ENCODE measurements at regions not wholly inside any gene's neighbourhood (a gene's known extent, or its start where the extent isn't known, plus 50 kb on each side); places are given as distances from the start of the nearest gene placed in this dataset.
"Not testable (repeated sequence)": the region's sequence is repeated elsewhere in the genome, so short reads cannot be mapped to it uniquely, and the experiment has no call there.

DNA sequence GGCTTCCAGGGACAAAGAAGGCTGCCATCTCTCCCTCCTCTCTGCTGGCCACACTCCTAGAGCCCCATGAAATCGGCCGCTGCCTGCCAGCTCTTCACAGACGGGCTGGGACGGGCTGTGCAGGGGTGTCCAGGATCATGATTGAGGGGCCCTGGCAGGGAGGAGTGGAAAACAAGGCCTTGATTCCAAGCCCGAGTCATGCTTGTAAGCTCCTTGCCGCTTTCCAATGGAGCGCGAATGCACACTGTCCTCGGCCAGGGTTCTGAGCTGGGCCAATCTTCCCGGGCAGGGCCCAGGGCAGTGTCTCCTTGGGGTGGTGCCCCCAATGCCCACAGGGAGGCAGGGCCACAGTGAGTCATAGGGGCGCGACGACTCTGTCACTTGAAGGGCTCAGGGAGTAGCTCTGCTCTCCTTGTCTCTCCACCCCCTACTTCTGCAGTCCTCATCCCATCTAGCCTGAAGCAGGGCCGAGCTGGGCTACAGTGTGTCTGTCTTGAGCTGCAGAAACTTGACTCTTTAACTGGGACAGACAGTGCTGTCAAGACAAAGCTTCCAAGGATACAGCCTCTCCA is 186.2 kb upstream of the SVIL start:
- no peak for DNase-seq

DNA sequence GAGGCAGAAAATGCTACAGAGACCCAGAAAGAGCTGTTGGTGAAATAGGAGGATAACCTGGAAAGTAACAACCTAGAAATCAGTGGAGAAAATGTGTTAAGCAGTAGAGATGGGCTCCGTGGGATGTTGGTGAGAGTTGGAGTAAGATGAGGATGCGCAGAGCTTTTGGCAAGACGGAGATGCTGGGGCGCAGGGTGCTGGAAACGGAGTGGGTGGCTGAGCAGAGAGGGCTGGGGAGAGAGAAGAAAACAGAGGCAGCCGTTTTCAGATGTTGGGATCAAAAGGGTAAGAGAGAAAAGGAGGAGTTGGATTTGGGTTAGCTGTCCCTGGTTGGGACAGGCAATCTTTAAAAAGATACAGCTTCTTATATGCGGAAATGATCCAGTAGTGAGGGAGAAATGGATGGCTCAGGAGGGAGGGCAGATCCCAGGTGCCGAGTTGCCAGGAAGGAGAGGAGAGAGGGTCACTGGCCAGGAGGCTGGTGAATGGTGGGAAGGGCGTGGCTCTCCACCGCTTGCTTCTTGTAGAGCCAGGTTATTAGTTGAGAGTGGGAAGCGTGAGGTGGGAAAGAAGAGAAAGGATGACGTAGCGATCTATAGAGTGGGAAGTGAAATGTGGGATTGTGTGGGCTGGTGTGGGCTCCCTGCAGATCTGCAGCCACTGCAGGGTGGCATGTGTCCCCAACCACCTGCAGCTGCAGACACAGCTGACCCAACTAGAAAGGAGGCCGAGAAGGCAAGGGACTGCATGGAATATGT is 182.2 kb upstream of the SVIL start:
- no peak for DNase-seq

DNA sequence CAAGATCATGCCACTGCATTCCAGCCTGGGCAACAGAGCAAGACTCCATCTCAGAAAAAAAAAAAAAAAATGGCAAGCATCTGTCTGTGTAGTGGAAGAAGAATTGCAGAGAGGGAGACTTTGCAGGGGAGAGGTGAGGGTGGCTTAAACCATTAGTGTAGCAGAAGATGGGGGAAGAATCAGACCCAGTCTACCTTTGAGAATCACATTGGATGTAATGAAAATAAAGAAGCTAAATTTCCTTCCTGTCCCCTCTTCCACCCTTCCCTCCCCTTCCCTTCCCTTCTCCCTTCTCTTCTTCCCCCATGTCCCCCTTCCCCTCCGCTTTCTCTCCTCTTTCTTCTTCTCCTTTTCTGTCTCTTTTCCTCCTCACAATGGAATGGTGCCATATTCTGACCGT is 180.8 kb upstream of the SVIL start:
- no peak for DNase-seq

GRCh38 chr10:29811751-29812427 is 177.1 kb upstream of the SVIL start:
- peak; percentile 90 for DNase-seq

DNA sequence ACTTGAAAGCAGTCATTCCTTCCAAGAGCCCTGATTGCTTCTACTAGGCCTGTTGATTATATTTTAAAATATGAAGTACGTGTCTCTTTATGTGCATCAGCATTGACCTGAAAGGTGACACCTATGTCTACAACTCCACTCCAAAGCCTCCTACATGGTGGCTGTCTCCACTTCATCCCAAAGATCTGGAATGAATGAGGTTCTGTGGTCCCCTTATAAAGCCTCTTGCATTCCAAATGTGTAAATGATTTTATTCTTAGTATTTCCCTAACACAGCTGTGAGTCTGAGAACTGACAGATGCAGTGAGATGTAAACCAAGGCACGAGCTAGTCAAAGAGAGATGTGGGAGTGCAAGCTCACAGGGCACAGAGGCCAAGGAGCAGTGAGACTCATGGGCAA is 176.0 kb upstream of the SVIL start:
- no peak for DNase-seq

DNA sequence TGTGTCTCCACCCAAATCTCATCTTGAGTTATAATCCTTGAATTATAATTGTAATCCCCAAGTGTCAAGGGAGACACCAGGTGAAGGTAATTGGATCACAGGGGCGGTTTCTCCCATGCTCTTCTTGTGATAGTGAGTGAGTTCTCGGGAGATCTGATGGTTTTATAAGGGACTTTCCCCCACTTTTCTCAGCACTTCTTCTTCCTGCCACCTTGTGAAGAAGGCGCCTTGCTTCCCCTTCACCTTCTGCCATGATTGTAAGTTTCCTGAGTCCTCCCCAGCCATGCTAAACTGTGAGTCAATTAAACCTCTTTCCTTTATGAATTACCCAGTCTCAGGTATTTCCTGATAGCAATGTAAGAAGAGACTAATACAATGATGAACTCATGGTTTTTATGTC is 175.5 kb upstream of the SVIL start:
- not testable (repeated sequence) for DNase-seq

GRCh38 chr10:29809383-29809782 is 174.6 kb upstream of the SVIL start:
- no peak for DNase-seq

GRCh38 chr10:29807163-29807806 is 172.5 kb upstream of the SVIL start:
- DNase-seq: no peak

GRCh38 chr10:29806350-29806788 is 171.6 kb upstream of the SVIL start:
- DNase-seq: no peak

DNA sequence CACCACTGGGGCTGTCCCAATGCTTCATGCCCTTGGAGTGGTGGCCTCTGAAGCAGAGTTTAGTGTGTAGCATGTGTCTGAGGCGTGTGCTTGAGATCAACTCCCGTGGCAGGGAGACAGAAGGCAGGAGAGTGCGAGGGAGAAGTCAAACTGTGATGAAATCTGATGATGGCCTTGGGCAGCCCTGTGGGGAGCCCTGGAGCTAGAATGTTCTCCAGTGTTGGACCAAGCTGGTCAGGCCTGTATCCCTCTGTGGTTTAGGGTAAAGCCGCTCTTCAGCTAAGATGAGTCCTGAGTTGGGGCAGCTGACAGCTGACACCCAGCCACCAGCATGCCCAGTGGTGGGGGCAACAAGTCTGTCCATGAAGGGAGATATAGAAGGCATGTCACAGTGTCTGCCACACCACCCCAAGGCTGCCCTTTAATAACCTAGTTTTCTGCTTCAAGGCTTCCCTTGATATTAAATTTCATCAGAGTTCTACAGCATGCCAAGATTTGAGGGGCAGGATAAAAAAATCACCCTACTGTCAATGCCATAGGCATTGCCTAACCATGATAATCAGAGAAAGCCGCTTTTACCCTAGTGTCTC is 170.5 kb upstream of the SVIL start:
- DNase-seq: no peak

GRCh38 chr10:29804025-29804852 is 169.5 kb upstream of the SVIL start:
- peak; percentile 62 for DNase-seq

- DNase-seq: no peak
These were observed 167.4 kb upstream of the SVIL start for GRCh38 chr10:29802171-29802570.

- DNase-seq: no peak
These were observed 164.3 kb upstream of the SVIL start for GRCh38 chr10:29798921-29799690.

DNA sequence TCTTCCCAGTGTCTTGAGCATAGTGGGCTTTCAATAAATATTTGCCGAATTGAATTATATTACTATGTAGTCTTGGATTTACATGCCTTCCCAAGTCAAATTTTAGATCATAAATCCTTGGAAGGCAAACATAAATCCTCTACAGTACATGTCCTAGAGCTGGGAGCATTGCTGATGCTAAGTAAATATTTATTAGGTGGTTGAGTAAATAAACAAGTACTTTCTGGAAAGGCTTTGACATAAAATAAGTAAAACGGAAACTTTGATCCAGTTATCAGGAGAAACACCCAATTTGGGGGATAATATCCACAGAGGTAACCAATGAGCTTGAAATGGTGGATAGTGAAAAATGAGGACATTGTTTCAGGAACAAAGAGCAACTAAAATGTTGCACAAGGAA is 162.8 kb upstream of the SVIL start:
- no peak for DNase-seq

GRCh38 chr10:29795850-29796249 is 161.1 kb upstream of the SVIL start:
- no peak for DNase-seq

DNA sequence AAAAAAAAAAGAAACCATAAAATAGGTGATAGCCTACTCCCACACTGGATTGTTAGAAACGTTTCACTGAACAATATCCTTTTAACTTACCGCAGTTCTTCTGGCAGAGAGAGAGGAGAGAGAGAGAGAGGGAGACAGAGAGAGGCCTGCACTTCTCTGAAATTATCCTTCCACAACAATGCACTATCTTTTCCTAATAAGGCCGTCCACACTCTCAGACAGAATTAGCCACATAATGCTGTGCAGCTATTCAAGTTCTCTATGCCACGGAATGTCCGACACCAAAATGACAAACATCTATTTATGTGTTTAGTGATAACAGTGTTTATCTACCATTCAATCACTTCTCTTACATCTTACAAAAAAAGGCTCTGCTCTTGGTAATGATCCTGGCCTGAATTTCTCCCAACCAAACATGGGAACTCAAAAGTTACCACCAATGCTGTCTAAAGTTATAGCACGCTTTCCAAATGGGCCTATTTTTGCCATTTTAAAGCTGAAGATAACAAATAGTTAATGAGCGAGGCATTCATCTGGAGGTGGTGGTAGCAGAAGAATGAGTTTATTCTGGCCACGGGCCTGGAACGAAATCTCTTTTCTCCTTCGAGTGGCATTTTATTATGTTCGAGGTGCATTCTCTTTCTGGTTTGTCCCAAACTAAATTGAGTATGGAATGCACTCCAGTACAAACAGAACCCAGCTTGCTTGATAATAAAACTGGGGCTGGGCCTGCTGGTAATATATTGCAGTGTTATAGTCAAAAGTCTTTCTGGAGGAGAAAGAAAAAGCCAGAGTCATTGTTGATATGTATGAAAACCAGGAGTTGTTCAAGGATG is 160.2 kb upstream of the SVIL start:
- no peak for DNase-seq

- no peak for DNase-seq
These were observed 157.0 kb upstream of the SVIL start for GRCh38 chr10:29791773-29792172.

DNA sequence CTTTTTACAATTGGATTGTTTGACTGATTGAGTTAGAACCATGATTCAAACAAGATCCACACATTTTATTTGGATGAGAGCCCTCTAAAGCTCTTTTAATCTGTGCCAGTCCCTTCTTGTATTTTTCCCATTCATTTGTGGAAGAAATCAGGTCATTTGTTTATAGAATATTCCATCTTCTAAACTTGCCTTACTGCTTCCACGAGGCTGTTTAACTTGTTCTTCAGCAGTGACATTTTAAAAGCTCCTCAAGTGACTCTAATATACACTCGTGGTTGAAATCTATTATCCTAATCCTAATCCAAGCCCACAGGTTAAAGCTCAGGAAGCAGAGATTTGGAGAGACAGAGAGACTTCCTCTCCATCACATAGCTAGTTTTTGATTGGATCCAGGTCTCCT is 155.4 kb upstream of the SVIL start:
- DNase-seq: no peak

DNA sequence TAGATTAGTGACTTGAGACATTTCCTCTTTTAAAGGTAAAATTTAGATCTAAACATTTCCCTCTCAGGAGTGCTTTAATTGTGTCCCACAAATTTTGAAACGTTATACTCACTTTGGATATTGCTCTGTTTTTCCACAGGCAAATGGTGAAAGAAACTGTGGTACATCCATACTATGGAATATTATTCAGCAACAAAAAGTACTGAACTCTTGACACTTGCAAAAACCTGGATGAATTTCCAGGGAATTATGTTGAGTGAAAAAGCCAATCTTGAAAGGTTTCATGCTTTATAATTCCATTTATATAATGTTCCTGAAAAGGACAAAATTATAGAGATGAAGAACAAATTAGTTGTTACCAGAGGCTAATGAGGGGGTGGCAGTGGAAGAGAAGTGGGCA is 153.3 kb upstream of the SVIL start:
- no peak for DNase-seq

- no peak for DNase-seq
These were observed 150.9 kb upstream of the SVIL start for GRCh38 chr10:29785701-29786100.

All from SHP77 treated with DMSO at 0.1 percent for 48 hours (cell line).